ENCODE measurements at regions not wholly inside any gene's neighbourhood (a gene's known extent, or its start where the extent isn't known, plus 50 kb on each side); places are given as distances from the start of the nearest gene placed in this dataset.

DNA sequence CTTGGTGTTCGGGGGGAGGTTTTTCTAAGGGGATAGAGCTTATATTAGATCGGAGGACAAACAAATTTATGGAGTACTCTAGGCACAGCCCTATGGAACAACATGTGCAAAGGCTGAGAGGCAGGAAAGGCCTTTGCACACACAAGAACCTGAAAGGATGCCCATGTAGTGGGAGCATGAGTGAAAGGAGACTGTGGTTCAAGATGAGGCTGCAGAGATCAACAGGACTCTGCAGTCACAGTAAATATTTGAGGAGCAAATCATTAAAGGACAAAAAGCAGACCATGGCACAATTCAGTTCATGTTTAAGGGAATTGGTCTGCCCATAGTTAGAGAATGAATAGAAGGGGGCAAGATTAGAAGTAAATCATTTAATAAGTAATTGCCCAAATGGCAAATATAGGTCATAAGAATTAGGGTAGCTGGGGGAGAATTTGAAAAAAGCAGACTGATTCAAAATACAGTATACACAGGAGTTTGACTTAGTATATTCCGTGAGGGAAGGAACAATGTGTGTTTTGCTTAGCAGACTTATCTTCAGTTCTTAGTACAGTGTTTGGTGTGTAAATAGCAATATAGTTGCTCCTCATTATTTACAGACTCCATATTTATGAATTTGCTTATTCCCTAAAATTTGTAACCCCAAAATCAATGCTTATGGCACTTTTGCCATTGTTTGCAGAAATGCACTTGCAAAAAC, 268.1 kb downstream of the SEC16B start:
- Histone ChIP-seq H3K4me3 (no peak overlapping the region), H3K4me1 (no peaks in the 10 kb centered on the region), H3K27me3 (no peaks in the 10 kb centered on the region), H3K36me3 (no peaks in the 10 kb centered on the region), H3K9me3 (no peaks in the 10 kb centered on the region), H3K27ac (no peak overlapping the region)
- DNase-seq (ENCODE audit: extremely low spot score in 2 of 2), result no peak
- TF ChIP-seq, protein P1, sequence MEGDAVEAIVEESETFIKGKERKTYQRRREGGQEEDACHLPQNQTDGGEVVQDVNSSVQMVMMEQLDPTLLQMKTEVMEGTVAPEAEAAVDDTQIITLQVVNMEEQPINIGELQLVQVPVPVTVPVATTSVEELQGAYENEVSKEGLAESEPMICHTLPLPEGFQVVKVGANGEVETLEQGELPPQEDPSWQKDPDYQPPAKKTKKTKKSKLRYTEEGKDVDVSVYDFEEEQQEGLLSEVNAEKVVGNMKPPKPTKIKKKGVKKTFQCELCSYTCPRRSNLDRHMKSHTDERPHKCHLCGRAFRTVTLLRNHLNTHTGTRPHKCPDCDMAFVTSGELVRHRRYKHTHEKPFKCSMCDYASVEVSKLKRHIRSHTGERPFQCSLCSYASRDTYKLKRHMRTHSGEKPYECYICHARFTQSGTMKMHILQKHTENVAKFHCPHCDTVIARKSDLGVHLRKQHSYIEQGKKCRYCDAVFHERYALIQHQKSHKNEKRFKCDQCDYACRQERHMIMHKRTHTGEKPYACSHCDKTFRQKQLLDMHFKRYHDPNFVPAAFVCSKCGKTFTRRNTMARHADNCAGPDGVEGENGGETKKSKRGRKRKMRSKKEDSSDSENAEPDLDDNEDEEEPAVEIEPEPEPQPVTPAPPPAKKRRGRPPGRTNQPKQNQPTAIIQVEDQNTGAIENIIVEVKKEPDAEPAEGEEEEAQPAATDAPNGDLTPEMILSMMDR (IDR thresholded peaks at IDR 0.05), result no peak
- TF ChIP-seq POLR2A (IDR thresholded peaks at IDR 0.05), result no peak
- no peak for TF ChIP-seq POLR2AphosphoS5 (IDR thresholded peaks at IDR 0.05; ENCODE audit: insufficient read depth in 1 of 2, low read depth in 1 of 2)
- intact Hi-C loops (cut with DNase I), result no loop called here

DNA sequence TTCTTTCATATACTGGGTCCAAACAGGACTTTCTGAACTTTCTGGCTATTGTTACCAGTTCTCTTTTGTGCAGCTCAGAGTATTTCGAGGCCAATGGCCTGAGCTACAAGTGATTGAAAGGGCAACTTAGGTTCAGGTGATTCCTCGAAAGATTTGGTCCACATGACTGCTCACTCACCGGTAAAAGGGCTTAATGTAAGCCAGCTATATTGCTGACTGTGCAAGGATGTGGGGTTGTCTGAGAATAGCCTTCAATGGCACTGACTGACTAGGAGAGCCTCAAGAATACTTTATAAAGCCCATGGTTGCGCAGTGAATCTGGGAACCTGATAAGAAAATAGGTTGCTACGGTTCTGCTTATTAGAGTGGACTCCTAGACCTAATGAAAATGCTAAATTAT, 269.0 kb downstream of the SEC16B start:
- no peaks in the 10 kb centered on the region for H3K27me3 ChIP-seq
- no peak overlapping the region for H3K4me3 ChIP-seq
- TF ChIP-seq POLR2AphosphoS5 (IDR thresholded peaks at IDR 0.05; ENCODE audit: insufficient read depth in 1 of 2, low read depth in 1 of 2) (no peak), POLR2A (IDR thresholded peaks at IDR 0.05) (no peak)
- TF ChIP-seq, protein P1 (IDR thresholded peaks at IDR 0.05), result no peak
- H3K27ac ChIP-seq, result no peak overlapping the region
- DNase-seq (ENCODE audit: extremely low spot score in 2 of 2), result no peak
- no peaks in the 10 kb centered on the region for H3K9me3 ChIP-seq
- no peaks in the 10 kb centered on the region for H3K4me1 ChIP-seq
- intact Hi-C loops (cut with DNase I), result no loop called here
- H3K36me3 ChIP-seq, result no peaks in the 10 kb centered on the region

DNA sequence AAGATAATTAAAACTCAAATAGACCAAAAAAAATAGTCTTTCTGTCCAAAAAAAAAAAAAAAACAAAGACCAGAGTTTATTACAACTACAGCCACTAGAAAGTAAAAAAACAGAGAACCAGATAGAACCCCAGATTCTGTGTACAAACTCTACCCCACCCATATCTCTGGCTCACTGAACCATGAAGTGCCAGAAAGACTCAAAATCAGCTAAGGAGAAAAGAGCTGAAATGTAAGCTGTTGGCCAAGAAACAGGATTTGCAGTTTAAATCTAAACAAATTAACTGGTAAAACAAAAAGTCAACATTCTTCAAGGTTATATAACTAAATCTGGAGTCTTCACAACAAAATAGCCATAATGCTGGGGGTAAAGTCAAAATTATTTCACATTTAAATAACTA, 278.9 kb downstream of the SEC16B start:
- Histone ChIP-seq H3K4me1 (no peaks in the 10 kb centered on the region), H3K36me3 (no peaks in the 10 kb centered on the region), H3K4me3 (no peak overlapping the region), H3K9me3 (peaks cover 2% of the 10 kb centered on the region), H3K27ac (no peak overlapping the region), H3K27me3 (no peaks in the 10 kb centered on the region)
- DNase-seq (ENCODE audit: extremely low spot score in 2 of 2), result no peak
- intact Hi-C loops (cut with DNase I), result no loop called here
- TF ChIP-seq, protein P1 (IDR thresholded peaks at IDR 0.05), result no peak
- TF ChIP-seq POLR2AphosphoS5 (IDR thresholded peaks at IDR 0.05; ENCODE audit: insufficient read depth in 1 of 2, low read depth in 1 of 2), result no peak
- no peak for TF ChIP-seq POLR2A (IDR thresholded peaks at IDR 0.05)

DNA sequence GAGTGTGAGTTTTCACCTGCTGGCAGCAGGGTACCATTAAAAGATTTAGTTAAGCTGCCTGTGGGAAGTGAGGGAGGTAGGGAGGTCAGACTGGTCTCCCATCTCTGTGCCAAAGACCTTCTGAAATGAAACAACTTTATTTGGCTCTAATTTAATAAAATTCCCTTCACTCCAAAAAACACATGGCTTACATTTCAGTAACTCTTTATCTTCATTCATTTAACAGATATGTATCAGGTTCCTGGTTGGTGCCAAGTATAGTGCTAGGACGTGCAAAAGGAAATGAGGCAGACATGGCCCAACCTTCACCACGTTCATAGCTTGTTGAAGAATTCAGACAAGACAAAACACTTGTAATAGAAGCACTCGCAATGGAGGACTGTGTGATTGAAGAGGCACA, 282.3 kb downstream of the SEC16B start:
- no peak for TF ChIP-seq POLR2A (IDR thresholded peaks at IDR 0.05)
- no peak for TF ChIP-seq POLR2AphosphoS5 (IDR thresholded peaks at IDR 0.05; ENCODE audit: insufficient read depth in 1 of 2, low read depth in 1 of 2)
- TF ChIP-seq, protein P1 (IDR thresholded peaks at IDR 0.05), result no peak
- intact Hi-C loops (cut with DNase I), result no loop called here

DNA sequence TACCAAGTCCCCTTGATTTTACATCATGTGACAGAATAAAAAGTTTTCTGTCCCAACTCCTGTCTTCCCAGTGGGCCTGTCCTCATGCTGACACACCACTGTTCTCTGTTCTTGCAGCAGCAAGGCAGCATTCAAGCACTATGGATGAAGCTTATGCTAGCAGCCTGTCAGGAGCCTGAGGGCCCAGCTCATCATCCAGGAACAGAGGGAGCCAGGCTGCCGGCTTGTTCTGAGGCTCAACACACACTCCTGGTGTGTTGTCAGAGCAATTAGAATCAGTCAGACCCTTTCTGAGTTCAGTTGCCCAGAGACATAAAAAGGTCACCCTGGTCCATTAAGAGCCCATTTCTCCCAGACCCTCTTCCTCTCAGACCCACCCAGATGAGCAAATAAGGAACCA, 282.9 kb downstream of the SEC16B start:
- intact Hi-C loops (cut with DNase I), result no loop called here
- TF ChIP-seq POLR2AphosphoS5 (IDR thresholded peaks at IDR 0.05; ENCODE audit: insufficient read depth in 1 of 2, low read depth in 1 of 2) (no peak), POLR2A (IDR thresholded peaks at IDR 0.05) (no peak)
- TF ChIP-seq, protein P1 (IDR thresholded peaks at IDR 0.05), result no peak
- H3K27me3 ChIP-seq, result no peaks in the 10 kb centered on the region
- H3K4me1 ChIP-seq, result no peaks in the 10 kb centered on the region
- no peak overlapping the region for H3K4me3 ChIP-seq
- DNase-seq (ENCODE audit: extremely low spot score in 2 of 2), result no peak
- no peaks in the 10 kb centered on the region for H3K36me3 ChIP-seq
- H3K9me3 ChIP-seq, result no peaks in the 10 kb centered on the region
- H3K27ac ChIP-seq, result no peak overlapping the region

More for the DNA sequence above, 282.3 kb downstream of the SEC16B start:
- Histone ChIP-seq H3K36me3 (no peaks in the 10 kb centered on the region), H3K4me3 (no peak overlapping the region), H3K9me3 (peaks cover 2% of the 10 kb centered on the region), H3K27ac (no peak overlapping the region), H3K27me3 (no peaks in the 10 kb centered on the region), H3K4me1 (no peaks in the 10 kb centered on the region)
- DNase-seq (ENCODE audit: extremely low spot score in 2 of 2), result no peak
